ENCODE measurements at regions not wholly inside any gene's neighbourhood (a gene's known extent, or its start where the extent isn't known, plus 50 kb on each side); places are given as distances from the start of the nearest gene placed in this dataset.

DNA sequence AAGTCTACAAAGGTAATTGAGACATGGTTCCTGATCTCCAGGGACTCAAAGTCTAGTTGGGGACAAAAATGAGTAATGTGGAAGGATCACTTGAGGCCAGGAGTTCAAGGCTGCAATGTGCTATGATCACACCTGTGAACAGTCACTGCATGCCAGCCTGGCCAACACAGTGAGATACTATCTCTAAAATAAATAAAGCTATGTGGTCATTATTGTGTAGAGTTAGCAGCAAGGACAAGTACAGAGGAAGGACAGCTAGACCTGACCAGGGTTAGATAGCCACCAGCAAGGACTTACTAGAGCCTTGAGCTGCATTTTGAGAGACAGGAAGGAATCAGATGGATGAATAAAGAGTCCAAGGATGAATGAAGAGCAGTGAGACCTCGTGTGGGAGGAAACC lies 166.5 kb downstream of the MINAR1 start:
- WGBS, 2 donors: 86 to 92% methylated on average over 1 of the region's 1 CpG
- Histone ChIP-seq H3K27ac (no peak overlapping the region), H3K4me1 (no peaks in the 10 kb centered on the region), H3K4me3 (no peak overlapping the region), H3K27me3 (no peaks in the 10 kb centered on the region), H3K9me3 (no peaks in the 10 kb centered on the region), H3K36me3 (no peaks in the 10 kb centered on the region)
- ATAC-seq (ENCODE audit: low FRiP score in 2 of 2) (no peak), DNase-seq (no peak)
- TF ChIP-seq POLR2AphosphoS5 (IDR thresholded peaks at IDR 0.05) (no peak), POLR2A (IDR thresholded peaks at IDR 0.05) (no peak), EP300 (IDR thresholded peaks at IDR 0.05) (no peak)
- TF ChIP-seq, protein P1, sequence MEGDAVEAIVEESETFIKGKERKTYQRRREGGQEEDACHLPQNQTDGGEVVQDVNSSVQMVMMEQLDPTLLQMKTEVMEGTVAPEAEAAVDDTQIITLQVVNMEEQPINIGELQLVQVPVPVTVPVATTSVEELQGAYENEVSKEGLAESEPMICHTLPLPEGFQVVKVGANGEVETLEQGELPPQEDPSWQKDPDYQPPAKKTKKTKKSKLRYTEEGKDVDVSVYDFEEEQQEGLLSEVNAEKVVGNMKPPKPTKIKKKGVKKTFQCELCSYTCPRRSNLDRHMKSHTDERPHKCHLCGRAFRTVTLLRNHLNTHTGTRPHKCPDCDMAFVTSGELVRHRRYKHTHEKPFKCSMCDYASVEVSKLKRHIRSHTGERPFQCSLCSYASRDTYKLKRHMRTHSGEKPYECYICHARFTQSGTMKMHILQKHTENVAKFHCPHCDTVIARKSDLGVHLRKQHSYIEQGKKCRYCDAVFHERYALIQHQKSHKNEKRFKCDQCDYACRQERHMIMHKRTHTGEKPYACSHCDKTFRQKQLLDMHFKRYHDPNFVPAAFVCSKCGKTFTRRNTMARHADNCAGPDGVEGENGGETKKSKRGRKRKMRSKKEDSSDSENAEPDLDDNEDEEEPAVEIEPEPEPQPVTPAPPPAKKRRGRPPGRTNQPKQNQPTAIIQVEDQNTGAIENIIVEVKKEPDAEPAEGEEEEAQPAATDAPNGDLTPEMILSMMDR (IDR thresholded peaks at IDR 0.05): no peak

- TF ChIP-seq EP300 (IDR thresholded peaks at IDR 0.05) (no peak), POLR2AphosphoS5 (IDR thresholded peaks at IDR 0.05) (no peak), POLR2A (IDR thresholded peaks at IDR 0.05) (no peak)
- TF ChIP-seq, protein P1 (IDR thresholded peaks at IDR 0.05): no peak
- no peaks in the 10 kb centered on the region for H3K27me3 ChIP-seq
- no peak for DNase-seq
- no peak for ATAC-seq (ENCODE audit: low FRiP score in 2 of 2)
- H3K4me3 ChIP-seq: no peak overlapping the region
- no peaks in the 10 kb centered on the region for H3K9me3 ChIP-seq
- 83 to 87% methylated on average over 7 of the region's 7 CpGs for WGBS, 2 donors
- no peaks in the 10 kb centered on the region for H3K4me1 ChIP-seq
- no peak overlapping the region for H3K27ac ChIP-seq
- no peaks in the 10 kb centered on the region for H3K36me3 ChIP-seq
These were observed 169.4 kb downstream of the MINAR1 start for GRCh38 chr15:79601405-79602086.

- Histone ChIP-seq H3K4me1 (no peaks in the 10 kb centered on the region), H3K9me3 (no peaks in the 10 kb centered on the region), H3K27ac (no peak overlapping the region), H3K27me3 (no peaks in the 10 kb centered on the region), H3K4me3 (no peak overlapping the region), H3K36me3 (no peaks in the 10 kb centered on the region)
- 86 to 90% methylated on average over 4 of the region's 4 CpGs for WGBS, 2 donors
- TF ChIP-seq POLR2AphosphoS5 (IDR thresholded peaks at IDR 0.05) (no peak), POLR2A (IDR thresholded peaks at IDR 0.05) (no peak), EP300 (IDR thresholded peaks at IDR 0.05) (no peak)
- TF ChIP-seq, protein P1 (IDR thresholded peaks at IDR 0.05): no peak
- ATAC-seq (ENCODE audit: low FRiP score in 2 of 2) (no peak), DNase-seq (peak in 1 of 2 donors; percentile 10)
These were observed 170.0 kb downstream of the MINAR1 start for GRCh38 chr15:79602180-79602579.

DNA sequence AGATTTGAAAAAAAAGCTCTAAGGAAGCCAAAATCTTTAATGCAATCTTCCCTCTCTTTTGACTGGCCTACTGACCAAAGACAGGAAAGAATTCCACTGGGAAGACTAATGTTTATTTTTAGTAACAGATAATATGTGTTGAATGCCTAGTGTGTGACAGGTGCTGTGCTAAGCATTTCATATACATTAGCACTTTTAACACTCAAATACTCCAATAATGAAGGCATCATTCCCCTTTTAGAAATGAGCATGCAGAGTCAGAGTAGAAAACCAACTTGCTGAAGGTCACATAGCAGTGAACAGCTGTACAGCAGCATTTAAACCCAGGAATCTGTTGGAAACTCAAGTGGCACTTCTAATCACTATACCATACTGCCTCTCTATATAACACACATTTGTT lies 170.6 kb downstream of the MINAR1 start:
- TF ChIP-seq POLR2A (IDR thresholded peaks at IDR 0.05) (no peak), POLR2AphosphoS5 (IDR thresholded peaks at IDR 0.05) (no peak), EP300 (IDR thresholded peaks at IDR 0.05) (no peak)
- TF ChIP-seq, protein P1 (IDR thresholded peaks at IDR 0.05): no peak
- Histone ChIP-seq H3K4me1 (no peaks in the 10 kb centered on the region), H3K36me3 (no peaks in the 10 kb centered on the region), H3K4me3 (no peak overlapping the region), H3K27me3 (no peaks in the 10 kb centered on the region), H3K9me3 (no peaks in the 10 kb centered on the region), H3K27ac (no peak overlapping the region)
- ATAC-seq (ENCODE audit: low FRiP score in 2 of 2) (no peak), DNase-seq (no peak)

- no peaks in the 10 kb centered on the region for H3K36me3 ChIP-seq
- no peak for TF ChIP-seq POLR2A (IDR thresholded peaks at IDR 0.05)
- TF ChIP-seq, protein P1 (IDR thresholded peaks at IDR 0.05): no peak
- no peak for TF ChIP-seq POLR2AphosphoS5 (IDR thresholded peaks at IDR 0.05)
- TF ChIP-seq EP300 (IDR thresholded peaks at IDR 0.05): no peak
- H3K27me3 ChIP-seq: no peaks in the 10 kb centered on the region
- H3K27ac ChIP-seq: no peak overlapping the region
- H3K9me3 ChIP-seq: no peaks in the 10 kb centered on the region
- no peak for DNase-seq
- WGBS, 2 donors: 91 to 93% methylated on average over 5 of the region's 5 CpGs
- ATAC-seq (ENCODE audit: low FRiP score in 2 of 2): no peak
- no peak overlapping the region for H3K4me3 ChIP-seq
- no peaks in the 10 kb centered on the region for H3K4me1 ChIP-seq
These were observed 174.8 kb downstream of the MINAR1 start for GRCh38 chr15:79606831-79607355.

Data from upper lobe of left lung (tissue), 6 donors.